ENCODE measurements at regions not wholly inside any gene's neighbourhood (a gene's known extent, or its start where the extent isn't known, plus 50 kb on each side); places are given as distances from the start of the nearest gene placed in this dataset.

DNA sequence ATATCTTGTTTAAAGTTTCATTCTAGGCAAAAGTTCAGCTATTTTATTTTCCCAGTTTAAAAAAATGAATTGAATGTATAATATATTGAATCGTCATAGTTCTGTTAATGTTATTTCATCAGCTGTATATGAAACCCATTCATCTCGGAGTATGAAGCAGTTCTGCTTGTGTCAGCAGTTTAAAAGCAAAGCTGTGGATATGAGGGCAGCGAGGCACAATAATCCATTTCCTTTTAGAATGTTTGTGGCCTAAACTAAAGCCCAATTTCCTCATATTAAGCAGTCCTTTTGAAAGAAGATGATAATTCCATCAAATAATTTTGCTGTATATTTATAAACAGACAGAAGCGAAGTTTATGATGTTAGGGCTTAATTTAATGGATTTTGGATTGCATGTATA lies 300.1 kb downstream of the SAMD5 start (continued):
- TF ChIP-seq, protein P1, sequence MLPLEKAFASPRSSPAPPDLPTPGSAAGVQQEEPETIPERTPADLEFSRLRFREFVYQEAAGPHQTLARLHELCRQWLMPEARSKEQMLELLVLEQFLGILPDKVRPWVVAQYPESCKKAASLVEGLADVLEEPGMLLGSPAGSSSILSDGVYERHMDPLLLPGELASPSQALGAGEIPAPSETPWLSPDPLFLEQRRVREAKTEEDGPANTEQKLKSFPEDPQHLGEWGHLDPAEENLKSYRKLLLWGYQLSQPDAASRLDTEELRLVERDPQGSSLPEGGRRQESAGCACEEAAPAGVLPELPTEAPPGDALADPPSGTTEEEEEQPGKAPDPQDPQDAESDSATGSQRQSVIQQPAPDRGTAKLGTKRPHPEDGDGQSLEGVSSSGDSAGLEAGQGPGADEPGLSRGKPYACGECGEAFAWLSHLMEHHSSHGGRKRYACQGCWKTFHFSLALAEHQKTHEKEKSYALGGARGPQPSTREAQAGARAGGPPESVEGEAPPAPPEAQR (CRISPR knock-in tag; IDR thresholded peaks at IDR 0.05) = no peak
- TF ChIP-seq, protein P2, sequence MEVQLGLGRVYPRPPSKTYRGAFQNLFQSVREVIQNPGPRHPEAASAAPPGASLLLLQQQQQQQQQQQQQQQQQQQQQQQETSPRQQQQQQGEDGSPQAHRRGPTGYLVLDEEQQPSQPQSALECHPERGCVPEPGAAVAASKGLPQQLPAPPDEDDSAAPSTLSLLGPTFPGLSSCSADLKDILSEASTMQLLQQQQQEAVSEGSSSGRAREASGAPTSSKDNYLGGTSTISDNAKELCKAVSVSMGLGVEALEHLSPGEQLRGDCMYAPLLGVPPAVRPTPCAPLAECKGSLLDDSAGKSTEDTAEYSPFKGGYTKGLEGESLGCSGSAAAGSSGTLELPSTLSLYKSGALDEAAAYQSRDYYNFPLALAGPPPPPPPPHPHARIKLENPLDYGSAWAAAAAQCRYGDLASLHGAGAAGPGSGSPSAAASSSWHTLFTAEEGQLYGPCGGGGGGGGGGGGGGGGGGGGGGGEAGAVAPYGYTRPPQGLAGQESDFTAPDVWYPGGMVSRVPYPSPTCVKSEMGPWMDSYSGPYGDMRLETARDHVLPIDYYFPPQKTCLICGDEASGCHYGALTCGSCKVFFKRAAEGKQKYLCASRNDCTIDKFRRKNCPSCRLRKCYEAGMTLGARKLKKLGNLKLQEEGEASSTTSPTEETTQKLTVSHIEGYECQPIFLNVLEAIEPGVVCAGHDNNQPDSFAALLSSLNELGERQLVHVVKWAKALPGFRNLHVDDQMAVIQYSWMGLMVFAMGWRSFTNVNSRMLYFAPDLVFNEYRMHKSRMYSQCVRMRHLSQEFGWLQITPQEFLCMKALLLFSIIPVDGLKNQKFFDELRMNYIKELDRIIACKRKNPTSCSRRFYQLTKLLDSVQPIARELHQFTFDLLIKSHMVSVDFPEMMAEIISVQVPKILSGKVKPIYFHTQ (CRISPR knock-in tag; IDR thresholded peaks at IDR 0.05) = no peak

DNA sequence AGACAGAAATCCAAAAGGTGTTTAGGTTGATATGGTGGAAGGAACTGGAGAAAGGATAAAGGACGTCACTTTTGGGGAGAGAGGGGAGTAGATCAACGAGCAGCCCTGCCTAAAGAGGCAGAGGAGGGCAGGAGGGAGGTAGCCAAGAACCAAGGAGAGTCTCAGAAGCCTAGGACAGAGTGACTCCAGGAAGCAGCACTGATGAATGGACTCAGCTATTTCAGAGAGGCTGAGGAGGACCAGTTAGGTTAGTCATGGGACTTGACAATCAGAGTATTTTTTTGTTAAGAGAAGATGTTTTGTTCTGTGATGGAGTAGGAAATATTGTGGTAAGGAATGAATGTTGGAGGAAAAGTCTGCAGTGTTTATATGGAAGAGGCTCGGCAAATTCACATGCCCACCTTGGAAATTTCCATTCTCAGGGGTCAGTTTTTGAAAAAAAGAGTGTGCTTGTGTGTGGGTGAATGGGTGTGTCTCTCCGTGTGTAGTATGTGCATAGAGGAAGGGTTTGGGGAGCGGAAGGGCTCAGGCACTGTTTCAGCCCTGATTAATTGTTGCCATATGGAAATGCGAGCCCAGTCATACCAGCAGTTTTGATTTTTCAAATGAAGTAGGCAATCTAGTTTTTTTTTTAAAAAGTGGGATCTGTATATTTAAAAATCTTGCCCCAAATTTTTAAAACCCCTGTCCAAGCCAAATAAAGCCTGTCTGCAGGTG lies 303.6 kb downstream of the SAMD5 start:
- Mint-ChIP-seq H3K4me3 (no peak overlapping the region), H3K27ac (no peak overlapping the region), H3K36me3 (no peaks in the 10 kb centered on the region), H3K9me3 (no peaks in the 10 kb centered on the region), H3K27me3 (ENCODE audit: low read depth) (no peaks in the 10 kb centered on the region), H3K4me1 (no peaks in the 10 kb centered on the region)
- ATAC-seq (no peak), DNase-seq (ENCODE audit: low spot score) (no peak)
- TF ChIP-seq FOXP1 (CRISPR knock-in tag; IDR thresholded peaks at IDR 0.05; ENCODE audit: borderline replicate concordance) (no peak), NFE2L1 (CRISPR knock-in tag; IDR thresholded peaks at IDR 0.05) (no peak), IRF2 (CRISPR knock-in tag; IDR thresholded peaks at IDR 0.05; ENCODE audit: borderline replicate concordance, low read depth) (no peak)
- POLR2A ChIA-PET = no interaction called here
- CTCF ChIA-PET = no interaction called here

DNA sequence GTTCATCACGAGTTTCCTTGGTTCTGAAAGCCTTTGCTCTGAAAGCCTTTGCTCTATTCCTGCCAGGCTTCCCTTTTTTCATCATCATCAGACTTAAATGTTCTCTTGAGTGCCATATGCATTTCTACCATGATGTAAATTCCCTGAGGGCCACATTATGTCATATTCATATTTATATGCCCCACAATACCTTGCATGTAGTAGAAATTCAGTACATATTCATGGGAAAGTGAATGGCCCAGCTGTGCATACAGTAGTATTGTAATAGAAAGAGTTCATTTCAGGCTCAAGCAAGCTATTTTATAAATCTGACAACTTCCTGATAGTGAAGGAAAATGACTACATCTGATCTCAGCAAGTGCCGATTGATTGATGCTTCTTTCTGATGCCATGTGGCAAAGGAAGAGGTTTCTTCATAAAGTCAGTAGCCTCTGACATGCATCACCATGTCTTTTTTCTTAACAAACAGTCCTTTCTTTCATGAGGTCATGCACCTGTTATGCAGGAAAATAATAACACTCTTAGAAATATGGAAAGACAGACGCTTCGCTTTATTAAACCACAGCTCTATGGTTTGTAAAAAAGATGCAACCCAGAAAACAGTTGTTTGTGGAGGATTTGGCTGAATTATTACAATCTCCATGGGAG lies 308.7 kb downstream of the SAMD5 start:
- TF ChIP-seq CBFB (CRISPR knock-in tag; IDR thresholded peaks at IDR 0.05; ENCODE audit: low read depth) (no peak), HMGA2 (CRISPR knock-in tag; IDR thresholded peaks at IDR 0.05) (no peak), ESRRA (CRISPR knock-in tag; IDR thresholded peaks at IDR 0.05; ENCODE audit: borderline replicate concordance) (no peak), ZNF232 (CRISPR knock-in tag; IDR thresholded peaks at IDR 0.05) (no peak), ZNF416 (CRISPR knock-in tag; IDR thresholded peaks at IDR 0.05) (no peak)
- TF ChIP-seq, protein P3, sequence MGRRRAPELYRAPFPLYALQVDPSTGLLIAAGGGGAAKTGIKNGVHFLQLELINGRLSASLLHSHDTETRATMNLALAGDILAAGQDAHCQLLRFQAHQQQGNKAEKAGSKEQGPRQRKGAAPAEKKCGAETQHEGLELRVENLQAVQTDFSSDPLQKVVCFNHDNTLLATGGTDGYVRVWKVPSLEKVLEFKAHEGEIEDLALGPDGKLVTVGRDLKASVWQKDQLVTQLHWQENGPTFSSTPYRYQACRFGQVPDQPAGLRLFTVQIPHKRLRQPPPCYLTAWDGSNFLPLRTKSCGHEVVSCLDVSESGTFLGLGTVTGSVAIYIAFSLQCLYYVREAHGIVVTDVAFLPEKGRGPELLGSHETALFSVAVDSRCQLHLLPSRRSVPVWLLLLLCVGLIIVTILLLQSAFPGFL (CRISPR knock-in tag; IDR thresholded peaks at IDR 0.05; ENCODE audit: borderline replicate concordance) = no peak
- CTCF ChIA-PET = no interaction called here
- no peak for ATAC-seq
- no peak for DNase-seq (ENCODE audit: low spot score)
- no peak overlapping the region for H3K27ac Mint-ChIP-seq
- no peaks in the 10 kb centered on the region for H3K9me3 Mint-ChIP-seq
- POLR2A ChIA-PET = no interaction called here
- no peak overlapping the region for H3K4me3 Mint-ChIP-seq
- H3K4me1 Mint-ChIP-seq = peaks cover 8% of the 10 kb centered on the region
- H3K27me3 Mint-ChIP-seq (ENCODE audit: low read depth) = no peaks in the 10 kb centered on the region
- no peaks in the 10 kb centered on the region for H3K36me3 Mint-ChIP-seq

DNA sequence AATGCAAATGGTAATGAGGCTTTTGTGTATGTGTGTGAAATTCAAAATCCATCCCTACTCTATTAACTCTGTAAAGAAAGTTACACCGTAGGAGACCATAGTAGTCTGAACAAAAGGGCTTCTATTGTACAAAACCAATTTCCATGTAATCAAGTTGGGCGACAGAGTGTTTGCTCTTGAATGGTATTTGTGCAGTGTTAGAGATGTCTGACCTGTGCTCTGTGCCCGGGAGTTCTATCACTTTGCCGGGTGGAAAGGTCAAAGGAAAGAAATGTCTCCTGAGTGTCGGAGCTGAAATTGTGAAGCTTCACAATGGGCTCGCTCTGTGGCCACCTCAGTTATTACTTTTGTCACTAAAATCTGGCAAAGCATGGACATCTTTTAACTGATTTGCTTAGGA lies 312.0 kb downstream of the SAMD5 start:
- ChIA-PET CTCF (no interaction called here), POLR2A (no interaction called here)
- TF ChIP-seq, protein P4, sequence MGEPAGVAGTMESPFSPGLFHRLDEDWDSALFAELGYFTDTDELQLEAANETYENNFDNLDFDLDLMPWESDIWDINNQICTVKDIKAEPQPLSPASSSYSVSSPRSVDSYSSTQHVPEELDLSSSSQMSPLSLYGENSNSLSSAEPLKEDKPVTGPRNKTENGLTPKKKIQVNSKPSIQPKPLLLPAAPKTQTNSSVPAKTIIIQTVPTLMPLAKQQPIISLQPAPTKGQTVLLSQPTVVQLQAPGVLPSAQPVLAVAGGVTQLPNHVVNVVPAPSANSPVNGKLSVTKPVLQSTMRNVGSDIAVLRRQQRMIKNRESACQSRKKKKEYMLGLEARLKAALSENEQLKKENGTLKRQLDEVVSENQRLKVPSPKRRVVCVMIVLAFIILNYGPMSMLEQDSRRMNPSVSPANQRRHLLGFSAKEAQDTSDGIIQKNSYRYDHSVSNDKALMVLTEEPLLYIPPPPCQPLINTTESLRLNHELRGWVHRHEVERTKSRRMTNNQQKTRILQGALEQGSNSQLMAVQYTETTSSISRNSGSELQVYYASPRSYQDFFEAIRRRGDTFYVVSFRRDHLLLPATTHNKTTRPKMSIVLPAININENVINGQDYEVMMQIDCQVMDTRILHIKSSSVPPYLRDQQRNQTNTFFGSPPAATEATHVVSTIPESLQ (CRISPR knock-in tag; IDR thresholded peaks at IDR 0.05) = no peak
- TF ChIP-seq, protein P5, sequence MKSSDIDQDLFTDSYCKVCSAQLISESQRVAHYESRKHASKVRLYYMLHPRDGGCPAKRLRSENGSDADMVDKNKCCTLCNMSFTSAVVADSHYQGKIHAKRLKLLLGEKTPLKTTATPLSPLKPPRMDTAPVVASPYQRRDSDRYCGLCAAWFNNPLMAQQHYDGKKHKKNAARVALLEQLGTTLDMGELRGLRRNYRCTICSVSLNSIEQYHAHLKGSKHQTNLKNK (CRISPR knock-in tag; IDR thresholded peaks at IDR 0.05) = no peak
- TF ChIP-seq ZNF219 (CRISPR knock-in tag; IDR thresholded peaks at IDR 0.05; ENCODE audit: borderline replicate concordance) (no peak), ZNF121 (CRISPR knock-in tag; IDR thresholded peaks at IDR 0.05) (no peak), ZNF416 (CRISPR knock-in tag; IDR thresholded peaks at IDR 0.05) (no peak), MXD4 (CRISPR knock-in tag; IDR thresholded peaks at IDR 0.05; ENCODE audit: borderline replicate concordance) (no peak)
- TF ChIP-seq, protein P6, sequence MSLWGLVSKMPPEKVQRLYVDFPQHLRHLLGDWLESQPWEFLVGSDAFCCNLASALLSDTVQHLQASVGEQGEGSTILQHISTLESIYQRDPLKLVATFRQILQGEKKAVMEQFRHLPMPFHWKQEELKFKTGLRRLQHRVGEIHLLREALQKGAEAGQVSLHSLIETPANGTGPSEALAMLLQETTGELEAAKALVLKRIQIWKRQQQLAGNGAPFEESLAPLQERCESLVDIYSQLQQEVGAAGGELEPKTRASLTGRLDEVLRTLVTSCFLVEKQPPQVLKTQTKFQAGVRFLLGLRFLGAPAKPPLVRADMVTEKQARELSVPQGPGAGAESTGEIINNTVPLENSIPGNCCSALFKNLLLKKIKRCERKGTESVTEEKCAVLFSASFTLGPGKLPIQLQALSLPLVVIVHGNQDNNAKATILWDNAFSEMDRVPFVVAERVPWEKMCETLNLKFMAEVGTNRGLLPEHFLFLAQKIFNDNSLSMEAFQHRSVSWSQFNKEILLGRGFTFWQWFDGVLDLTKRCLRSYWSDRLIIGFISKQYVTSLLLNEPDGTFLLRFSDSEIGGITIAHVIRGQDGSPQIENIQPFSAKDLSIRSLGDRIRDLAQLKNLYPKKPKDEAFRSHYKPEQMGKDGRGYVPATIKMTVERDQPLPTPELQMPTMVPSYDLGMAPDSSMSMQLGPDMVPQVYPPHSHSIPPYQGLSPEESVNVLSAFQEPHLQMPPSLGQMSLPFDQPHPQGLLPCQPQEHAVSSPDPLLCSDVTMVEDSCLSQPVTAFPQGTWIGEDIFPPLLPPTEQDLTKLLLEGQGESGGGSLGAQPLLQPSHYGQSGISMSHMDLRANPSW (CRISPR knock-in tag; conservative IDR thresholded peaks at IDR 0.05; ENCODE audit: low read depth) = no peak
- Mint-ChIP-seq H3K27me3 (ENCODE audit: low read depth) (no peaks in the 10 kb centered on the region), H3K27ac (no peak overlapping the region), H3K9me3 (no peaks in the 10 kb centered on the region), H3K36me3 (no peaks in the 10 kb centered on the region), H3K4me3 (no peak overlapping the region), H3K4me1 (peaks cover 8% of the 10 kb centered on the region)
- DNase-seq (ENCODE audit: low spot score) = no peak
- ATAC-seq = no peak
